ENCODE measurements at regions not wholly inside any gene's neighbourhood (a gene's known extent, or its start where the extent isn't known, plus 50 kb on each side); places are given as distances from the start of the nearest gene placed in this dataset.

GRCh38 chr13:24008679-24009078, 111.4 kb upstream of the C1QTNF9B start:
- no peak for DNase-seq (ENCODE audit: low read depth)

- DNase-seq (ENCODE audit: low read depth): no peak
Measured at GRCh38 chr13:24011266-24011665, 114.0 kb upstream of the C1QTNF9B start.

- no peak for DNase-seq (ENCODE audit: low read depth)
Measured at GRCh38 chr13:24012648-24013047, 115.3 kb upstream of the C1QTNF9B start.

- no peak for DNase-seq (ENCODE audit: low read depth)
Measured at GRCh38 chr13:24013189-24013588, 115.9 kb upstream of the C1QTNF9B start.

GRCh38 chr13:24016046-24016445, 118.7 kb upstream of the C1QTNF9B start:
- DNase-seq (ENCODE audit: low read depth): no peak

GRCh38 chr13:24022568-24022967, 125.3 kb upstream of the C1QTNF9B start:
- no peak for DNase-seq (ENCODE audit: low read depth)

GRCh38 chr13:24023073-24023472, 125.8 kb upstream of the C1QTNF9B start:
- no peak for DNase-seq (ENCODE audit: low read depth)

GRCh38 chr13:24027494-24027893, 130.2 kb upstream of the C1QTNF9B start:
- no peak for DNase-seq (ENCODE audit: low read depth)

- no peak for DNase-seq (ENCODE audit: low read depth)
Measured at GRCh38 chr13:24032252-24032651, 128.3 kb upstream of the SPATA13 start.

- DNase-seq (ENCODE audit: low read depth): no peak
Measured at GRCh38 chr13:24032674-24033073, 127.8 kb upstream of the SPATA13 start.

- no peak for DNase-seq (ENCODE audit: low read depth)
Measured at GRCh38 chr13:24033527-24034302, 126.8 kb upstream of the SPATA13 start.

- no peak for DNase-seq (ENCODE audit: low read depth)
Measured at GRCh38 chr13:24035411-24035810, 125.1 kb upstream of the SPATA13 start.

- DNase-seq (ENCODE audit: low read depth): no peak
Measured at GRCh38 chr13:24036115-24036514, 124.4 kb upstream of the SPATA13 start.

- DNase-seq (ENCODE audit: low read depth): no peak
Measured at GRCh38 chr13:24038405-24038804, 122.1 kb upstream of the SPATA13 start.

GRCh38 chr13:24038841-24039330, 121.6 kb upstream of the SPATA13 start:
- no peak for DNase-seq (ENCODE audit: low read depth)

GRCh38 chr13:24039621-24040475, 120.7 kb upstream of the SPATA13 start:
- no peak for DNase-seq (ENCODE audit: low read depth)

- DNase-seq (ENCODE audit: low read depth): no peak
Measured at GRCh38 chr13:24040835-24041234, 119.7 kb upstream of the SPATA13 start.

GRCh38 chr13:24041651-24042225, 118.8 kb upstream of the SPATA13 start:
- DNase-seq (ENCODE audit: low read depth): no peak

- DNase-seq (ENCODE audit: low read depth): no peak
Measured at GRCh38 chr13:24042710-24043440, 117.6 kb upstream of the SPATA13 start.

GRCh38 chr13:24043590-24044350, 116.8 kb upstream of the SPATA13 start:
- DNase-seq (ENCODE audit: low read depth): no peak

- no peak for DNase-seq (ENCODE audit: low read depth)
Measured at GRCh38 chr13:24045597-24045996, 114.9 kb upstream of the SPATA13 start.

All from stimulated activated CD4-positive, alpha-beta T cell treated with anti-CD3 and anti-CD28 coated beads, Interleukin-2, amount 100 ng/mL, for 4 hours (primary cell).